ENCODE measurements at regions not wholly inside any gene's neighbourhood (a gene's known extent, or its start where the extent isn't known, plus 50 kb on each side); places are given as distances from the start of the nearest gene placed in this dataset.

DNA sequence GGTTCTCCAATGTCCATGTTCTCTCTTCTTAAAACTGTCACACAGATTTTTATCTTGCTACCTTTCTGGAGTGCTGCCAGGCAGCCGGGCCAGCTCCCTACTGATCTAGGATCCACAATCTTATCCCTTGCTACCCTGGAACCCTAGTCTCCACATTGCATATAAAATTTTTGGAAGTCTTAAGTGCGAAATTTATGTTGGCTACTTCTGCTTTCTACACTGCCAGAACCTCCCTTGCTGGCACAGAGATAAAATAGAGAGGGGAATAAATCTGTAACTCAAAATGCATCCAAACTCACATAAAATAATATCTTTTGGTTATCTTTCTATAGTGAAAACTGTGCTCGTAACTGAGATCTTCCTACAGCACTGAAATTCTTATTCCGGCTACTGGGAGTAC, 182.6 kb downstream of the ZPLD1 start:
- DNase-seq (ENCODE audit: low read depth), result no peak

DNA sequence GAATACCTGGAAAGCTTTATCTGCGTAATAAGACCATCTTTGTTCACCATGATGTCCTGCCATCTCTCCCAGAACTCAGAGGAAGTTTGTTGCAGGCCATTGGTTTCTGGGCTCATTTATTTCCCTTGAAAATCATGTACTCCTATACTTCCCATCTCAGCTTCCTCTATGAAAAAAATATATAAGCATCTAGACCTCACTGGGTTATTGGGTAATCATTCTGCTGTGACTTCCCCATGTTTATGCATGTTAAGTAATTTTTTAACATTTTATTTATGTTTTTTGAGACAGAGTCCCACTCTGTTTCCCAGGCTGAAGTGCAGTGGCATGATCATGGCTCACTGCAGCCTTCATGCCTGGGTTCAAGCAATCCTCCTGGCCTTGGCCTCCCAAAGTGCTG, 184.5 kb downstream of the ZPLD1 start:
- no peak overlapping the region for H3K4me3 ChIP-seq (ENCODE audit: low read depth, low read length)
- no peak for DNase-seq (ENCODE audit: low read depth)

More for the DNA sequence above, 182.6 kb downstream of the ZPLD1 start:
- TF ChIP-seq, protein P1, sequence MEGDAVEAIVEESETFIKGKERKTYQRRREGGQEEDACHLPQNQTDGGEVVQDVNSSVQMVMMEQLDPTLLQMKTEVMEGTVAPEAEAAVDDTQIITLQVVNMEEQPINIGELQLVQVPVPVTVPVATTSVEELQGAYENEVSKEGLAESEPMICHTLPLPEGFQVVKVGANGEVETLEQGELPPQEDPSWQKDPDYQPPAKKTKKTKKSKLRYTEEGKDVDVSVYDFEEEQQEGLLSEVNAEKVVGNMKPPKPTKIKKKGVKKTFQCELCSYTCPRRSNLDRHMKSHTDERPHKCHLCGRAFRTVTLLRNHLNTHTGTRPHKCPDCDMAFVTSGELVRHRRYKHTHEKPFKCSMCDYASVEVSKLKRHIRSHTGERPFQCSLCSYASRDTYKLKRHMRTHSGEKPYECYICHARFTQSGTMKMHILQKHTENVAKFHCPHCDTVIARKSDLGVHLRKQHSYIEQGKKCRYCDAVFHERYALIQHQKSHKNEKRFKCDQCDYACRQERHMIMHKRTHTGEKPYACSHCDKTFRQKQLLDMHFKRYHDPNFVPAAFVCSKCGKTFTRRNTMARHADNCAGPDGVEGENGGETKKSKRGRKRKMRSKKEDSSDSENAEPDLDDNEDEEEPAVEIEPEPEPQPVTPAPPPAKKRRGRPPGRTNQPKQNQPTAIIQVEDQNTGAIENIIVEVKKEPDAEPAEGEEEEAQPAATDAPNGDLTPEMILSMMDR (IDR thresholded peaks at IDR 0.05; ENCODE audit: control insufficient read depth, extremely low read depth, insufficient read depth), result no peak
- no peak overlapping the region for H3K4me3 ChIP-seq (ENCODE audit: low read depth, low read length)

DNA sequence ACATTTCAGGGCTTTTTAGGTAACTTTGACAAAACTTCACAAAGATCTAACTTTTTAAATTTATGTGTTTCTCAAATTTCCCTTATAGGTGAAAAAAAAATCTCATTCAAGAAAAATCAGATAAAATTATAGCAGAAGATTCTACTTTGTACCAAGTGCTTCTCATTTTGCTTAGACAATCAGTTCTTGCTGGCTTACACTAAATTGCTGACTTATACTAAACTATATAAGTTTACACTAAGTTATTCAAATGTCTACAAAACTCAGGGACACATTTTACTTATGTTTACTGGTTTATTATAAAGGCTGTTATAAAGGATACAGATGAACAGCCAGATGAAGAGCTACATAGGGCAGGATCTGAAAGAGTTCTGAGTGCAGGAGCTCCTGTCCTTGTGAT, 195.1 kb downstream of the ZPLD1 start:
- no peak for DNase-seq (ENCODE audit: low read depth)
- no peak overlapping the region for H3K4me3 ChIP-seq (ENCODE audit: low read depth, low read length)
- TF ChIP-seq, protein P1 (IDR thresholded peaks at IDR 0.05; ENCODE audit: control insufficient read depth, extremely low read depth, insufficient read depth), result no peak

More for the DNA sequence above, 184.5 kb downstream of the ZPLD1 start:
- TF ChIP-seq, protein P1 (IDR thresholded peaks at IDR 0.05; ENCODE audit: control insufficient read depth, extremely low read depth, insufficient read depth), result no peak

DNA sequence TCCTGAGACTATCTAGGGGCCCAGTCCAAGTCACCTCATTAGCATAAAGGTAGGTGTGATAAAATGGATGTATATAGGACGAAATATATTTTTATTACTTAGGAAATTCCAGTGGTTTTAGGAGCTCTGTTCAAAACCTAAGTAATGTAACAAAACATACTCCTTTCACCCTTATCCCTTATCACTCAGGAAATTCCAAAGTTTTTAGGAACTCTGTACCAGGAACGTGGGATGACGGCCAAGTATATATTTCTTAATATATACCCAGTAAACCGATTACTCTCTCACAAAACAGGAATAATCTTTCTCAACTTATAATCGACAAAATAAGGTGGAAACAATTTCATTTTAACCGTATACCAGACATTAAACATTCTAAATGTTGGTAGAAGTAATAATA, 195.7 kb downstream of the ZPLD1 start:
- no peak overlapping the region for H3K4me3 ChIP-seq (ENCODE audit: low read depth, low read length)
- DNase-seq (ENCODE audit: low read depth), result no peak
- TF ChIP-seq, protein P1 (IDR thresholded peaks at IDR 0.05; ENCODE audit: control insufficient read depth, extremely low read depth, insufficient read depth), result no peak

DNA sequence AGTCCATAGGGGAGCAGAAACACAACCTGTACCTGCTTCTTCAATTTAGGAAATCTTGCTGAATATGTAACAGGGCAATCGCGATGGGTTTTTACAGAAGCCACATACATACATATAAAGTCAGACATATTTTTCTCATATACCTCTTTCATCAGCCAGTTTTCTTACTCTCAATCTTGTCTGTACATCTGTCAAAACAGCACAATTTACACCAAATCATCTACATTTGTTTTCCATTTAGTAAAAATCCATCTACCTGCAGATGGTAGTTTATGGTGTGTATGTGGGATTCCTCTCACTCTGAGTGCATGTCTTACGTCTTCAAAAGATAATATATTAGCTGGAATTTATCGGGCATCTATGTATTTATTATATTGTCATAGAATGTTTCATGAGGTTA, 208.7 kb downstream of the ZPLD1 start:
- DNase-seq (ENCODE audit: low read depth), result no peak
- no peak overlapping the region for H3K4me3 ChIP-seq (ENCODE audit: low read depth, low read length)
- TF ChIP-seq, protein P1 (IDR thresholded peaks at IDR 0.05; ENCODE audit: control insufficient read depth, extremely low read depth, insufficient read depth), result no peak

DNA sequence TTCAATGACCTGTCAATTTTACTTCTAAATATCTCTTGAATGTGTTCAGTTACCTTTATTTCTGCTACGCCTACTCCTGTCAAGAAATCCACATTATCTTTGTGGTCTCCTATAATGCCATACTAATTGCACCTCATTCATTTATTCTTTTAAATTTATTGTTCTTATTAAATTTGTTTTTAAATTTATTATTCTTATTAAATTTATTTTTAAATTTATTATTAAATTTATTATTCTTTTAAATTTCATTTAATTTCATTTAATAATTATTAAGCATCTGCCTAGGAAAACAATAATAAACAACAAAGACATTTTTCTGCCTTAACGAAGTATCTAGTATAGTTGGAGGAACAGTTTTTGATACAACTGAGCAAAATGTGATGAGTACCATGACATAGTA, 211.7 kb downstream of the ZPLD1 start:
- no peak overlapping the region for H3K4me3 ChIP-seq (ENCODE audit: low read depth, low read length)
- DNase-seq (ENCODE audit: low read depth), result no peak
- TF ChIP-seq, protein P1 (IDR thresholded peaks at IDR 0.05; ENCODE audit: control insufficient read depth, extremely low read depth, insufficient read depth), result no peak

DNA sequence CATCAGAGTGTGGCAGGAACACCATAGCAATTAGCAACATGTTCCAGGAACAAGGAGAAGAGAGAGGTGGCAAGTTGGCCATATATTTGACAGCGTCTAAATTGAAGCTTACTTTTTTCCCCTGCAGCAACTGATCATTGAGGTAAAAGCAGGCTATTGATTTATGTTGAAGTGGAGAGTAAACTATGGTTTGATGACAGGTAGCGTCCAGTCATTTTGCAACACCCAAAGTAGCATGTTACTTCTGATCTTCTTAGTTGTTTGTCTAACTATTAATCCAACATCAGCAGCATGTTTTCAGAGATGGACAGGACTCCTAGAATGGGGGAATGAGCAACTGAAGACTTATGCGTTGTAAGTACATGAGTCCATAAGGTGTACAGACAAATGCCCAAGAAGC, 225.8 kb downstream of the ZPLD1 start:
- no peak overlapping the region for H3K4me3 ChIP-seq (ENCODE audit: low read depth, low read length)
- TF ChIP-seq, protein P1 (IDR thresholded peaks at IDR 0.05; ENCODE audit: control insufficient read depth, extremely low read depth, insufficient read depth), result no peak
- no peak for DNase-seq (ENCODE audit: low read depth)
